ENCODE measurements at regions not wholly inside any gene's neighbourhood (a gene's known extent, or its start where the extent isn't known, plus 50 kb on each side); places are given as distances from the start of the nearest gene placed in this dataset.

DNA sequence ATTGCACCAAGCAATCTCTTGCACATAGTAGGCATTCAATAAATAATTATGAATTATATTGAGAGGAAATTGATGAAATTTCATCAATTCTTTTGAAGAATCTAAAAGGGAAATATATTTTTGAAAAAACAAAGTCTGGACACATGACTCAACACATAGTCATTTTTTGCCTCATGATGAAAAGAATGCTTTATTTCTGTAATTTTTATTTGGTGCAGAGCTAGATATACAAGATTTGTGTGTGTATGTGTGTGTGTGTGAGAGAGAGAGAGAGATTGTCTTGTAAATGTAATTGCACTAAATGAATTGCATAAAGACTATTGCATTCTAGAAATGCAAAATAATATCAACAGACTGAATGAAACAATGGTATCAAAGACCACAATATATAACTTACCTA, 206.2 kb upstream of the C1orf87 start:
- POLR2A ChIA-PET: no interaction called here
- Mint-ChIP-seq H3K27ac (no peak overlapping the region), H3K4me3 (no peak overlapping the region), H3K4me1 (no peaks in the 10 kb centered on the region), H3K9me3 (no peaks in the 10 kb centered on the region), H3K27me3 (no peaks in the 10 kb centered on the region), H3K36me3 (ENCODE audit: low read depth) (no peaks in the 10 kb centered on the region)
- no peak for DNase-seq
- intact Hi-C loops (cut with micrococcal nuclease): loop anchor here (5.0 to 10.0 kb wide), 2 partner anchors 1173 to 1575 kb away; no protein-coding TSS in a partner anchor
- TF ChIP-seq, protein P1, sequence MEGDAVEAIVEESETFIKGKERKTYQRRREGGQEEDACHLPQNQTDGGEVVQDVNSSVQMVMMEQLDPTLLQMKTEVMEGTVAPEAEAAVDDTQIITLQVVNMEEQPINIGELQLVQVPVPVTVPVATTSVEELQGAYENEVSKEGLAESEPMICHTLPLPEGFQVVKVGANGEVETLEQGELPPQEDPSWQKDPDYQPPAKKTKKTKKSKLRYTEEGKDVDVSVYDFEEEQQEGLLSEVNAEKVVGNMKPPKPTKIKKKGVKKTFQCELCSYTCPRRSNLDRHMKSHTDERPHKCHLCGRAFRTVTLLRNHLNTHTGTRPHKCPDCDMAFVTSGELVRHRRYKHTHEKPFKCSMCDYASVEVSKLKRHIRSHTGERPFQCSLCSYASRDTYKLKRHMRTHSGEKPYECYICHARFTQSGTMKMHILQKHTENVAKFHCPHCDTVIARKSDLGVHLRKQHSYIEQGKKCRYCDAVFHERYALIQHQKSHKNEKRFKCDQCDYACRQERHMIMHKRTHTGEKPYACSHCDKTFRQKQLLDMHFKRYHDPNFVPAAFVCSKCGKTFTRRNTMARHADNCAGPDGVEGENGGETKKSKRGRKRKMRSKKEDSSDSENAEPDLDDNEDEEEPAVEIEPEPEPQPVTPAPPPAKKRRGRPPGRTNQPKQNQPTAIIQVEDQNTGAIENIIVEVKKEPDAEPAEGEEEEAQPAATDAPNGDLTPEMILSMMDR (IDR thresholded peaks at IDR 0.05): no peak
- CTCF ChIA-PET: interaction anchor here (0.7 kb wide), 1 partner anchor 1567 kb away, joined by 3 read pairs; no protein-coding TSS in a partner anchor
- ATAC-seq (ENCODE audit: low read depth): no peak

DNA sequence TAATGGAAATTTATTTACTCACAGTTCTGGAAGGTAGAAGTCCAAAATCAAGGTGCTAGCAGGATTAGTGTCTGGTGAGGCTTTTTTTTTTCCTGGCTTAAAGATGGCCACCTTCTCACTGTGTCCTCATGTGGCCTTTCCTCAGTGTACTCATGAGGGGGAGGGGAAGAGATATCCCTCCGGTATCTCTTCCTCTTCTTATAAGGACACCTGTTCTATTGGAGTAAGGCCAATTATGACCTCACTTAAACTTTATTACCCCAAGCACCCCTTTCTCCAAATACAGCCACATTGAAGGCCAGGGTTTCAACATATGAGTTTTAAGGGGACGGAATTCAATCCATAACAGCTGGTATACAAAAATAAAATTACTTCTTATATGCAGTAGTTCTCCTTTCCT, 203.7 kb upstream of the C1orf87 start:
- DNase-seq (no peak), ATAC-seq (ENCODE audit: low read depth) (no peak)
- intact Hi-C loops (cut with micrococcal nuclease): no loop called here
- H3K36me3 Mint-ChIP-seq (ENCODE audit: low read depth): no peaks in the 10 kb centered on the region
- no peaks in the 10 kb centered on the region for H3K27me3 Mint-ChIP-seq
- no peak overlapping the region for H3K27ac Mint-ChIP-seq
- H3K9me3 Mint-ChIP-seq: no peaks in the 10 kb centered on the region
- no peak overlapping the region for H3K4me3 Mint-ChIP-seq
- POLR2A ChIA-PET: no interaction called here
- TF ChIP-seq, protein P1 (IDR thresholded peaks at IDR 0.05): no peak
- no peaks in the 10 kb centered on the region for H3K4me1 Mint-ChIP-seq
- CTCF ChIA-PET: no interaction called here

DNA sequence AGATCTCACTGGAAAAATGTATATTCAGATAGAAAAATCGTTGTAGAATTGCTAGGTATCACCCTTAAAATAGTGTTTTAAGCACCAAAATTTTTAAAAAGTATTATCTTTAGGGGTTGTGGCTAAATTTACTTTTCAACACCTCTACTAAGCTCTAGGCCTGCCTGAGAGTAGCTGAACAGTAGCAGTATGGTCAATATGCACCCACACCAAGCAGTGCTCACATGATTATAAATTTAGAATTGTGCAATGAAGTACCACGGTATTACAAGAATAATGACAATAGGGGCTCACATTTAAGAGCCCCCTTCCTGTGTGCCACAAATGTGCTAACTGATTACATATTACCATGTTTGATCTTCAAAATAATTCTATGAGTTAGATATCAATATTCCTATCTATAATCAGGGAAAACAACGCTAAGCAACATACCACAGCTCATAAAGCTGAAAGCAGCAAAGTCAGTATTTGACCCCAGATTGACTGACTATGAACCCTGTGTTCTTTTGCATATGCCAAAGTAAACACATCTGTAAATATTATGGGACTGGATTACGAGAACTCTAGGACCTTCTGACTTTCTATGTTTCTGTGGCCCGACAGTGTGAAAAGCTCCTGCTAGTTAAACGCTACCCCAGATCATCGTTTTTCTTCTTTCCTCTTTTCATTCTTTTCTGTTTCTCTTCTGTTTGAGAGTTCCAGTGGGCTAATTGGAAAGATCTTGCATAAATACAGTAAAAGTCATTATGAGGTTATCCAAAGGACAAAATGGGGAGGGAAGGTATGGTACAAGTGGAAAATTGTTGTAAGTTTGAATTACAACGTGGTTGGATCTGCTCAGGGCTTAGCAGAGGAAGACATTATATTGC, 201.1 kb upstream of the C1orf87 start:
- H3K4me3 Mint-ChIP-seq: no peak overlapping the region
- ChIA-PET CTCF (no interaction called here), POLR2A (no interaction called here)
- H3K4me1 Mint-ChIP-seq: no peaks in the 10 kb centered on the region
- no peak overlapping the region for H3K27ac Mint-ChIP-seq
- intact Hi-C loops (cut with micrococcal nuclease): no loop called here
- no peak for DNase-seq
- no peak for ATAC-seq (ENCODE audit: low read depth)
- no peaks in the 10 kb centered on the region for H3K27me3 Mint-ChIP-seq
- peaks cover 3% of the 10 kb centered on the region for H3K9me3 Mint-ChIP-seq
- TF ChIP-seq, protein P1 (IDR thresholded peaks at IDR 0.05): no peak
- H3K36me3 Mint-ChIP-seq (ENCODE audit: low read depth): no peaks in the 10 kb centered on the region

DNA sequence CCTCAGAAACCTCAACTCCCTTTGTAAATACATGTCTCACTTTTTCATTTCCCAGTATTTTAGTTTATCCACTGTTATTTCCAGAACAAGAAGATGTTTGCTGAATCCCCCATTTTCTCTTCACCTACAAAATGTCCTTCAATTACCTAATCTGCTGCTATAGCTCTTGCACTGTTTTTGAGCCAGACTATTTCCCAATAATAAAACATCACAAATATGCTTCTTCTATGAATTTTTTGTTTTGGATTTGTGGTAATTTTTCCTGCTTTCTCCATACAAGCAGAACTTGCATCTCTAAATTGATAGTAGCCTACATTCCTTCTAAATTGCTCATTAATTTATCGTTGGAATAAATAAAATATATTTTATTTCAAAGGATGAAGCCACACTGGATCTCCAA, 199.6 kb upstream of the C1orf87 start:
- no peaks in the 10 kb centered on the region for H3K27me3 Mint-ChIP-seq
- no peaks in the 10 kb centered on the region for H3K36me3 Mint-ChIP-seq (ENCODE audit: low read depth)
- H3K4me3 Mint-ChIP-seq: no peak overlapping the region
- TF ChIP-seq, protein P1 (IDR thresholded peaks at IDR 0.05): no peak
- no peaks in the 10 kb centered on the region for H3K4me1 Mint-ChIP-seq
- ATAC-seq (ENCODE audit: low read depth) (no peak), DNase-seq (no peak)
- no peak overlapping the region for H3K27ac Mint-ChIP-seq
- peaks cover 3% of the 10 kb centered on the region for H3K9me3 Mint-ChIP-seq
- CTCF ChIA-PET: no interaction called here
- intact Hi-C loops (cut with micrococcal nuclease): no loop called here
- POLR2A ChIA-PET: no interaction called here

DNA sequence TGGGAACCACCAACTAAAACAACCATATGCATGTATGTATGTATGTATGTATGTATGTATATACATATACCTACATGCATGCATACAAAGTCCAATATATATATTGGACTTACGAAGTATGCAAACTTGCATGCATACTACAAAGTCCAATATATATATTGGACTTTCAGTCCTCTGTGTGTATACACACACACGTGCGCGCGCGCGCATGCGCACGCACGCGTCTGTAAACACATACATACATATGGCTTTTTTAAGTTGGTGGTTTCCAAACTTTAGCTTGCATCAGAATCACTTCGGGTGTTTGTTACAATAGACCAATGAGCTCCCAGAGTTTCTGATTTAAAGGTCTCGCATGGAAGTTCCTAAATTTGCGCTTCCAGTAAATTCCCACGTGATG, 197.5 kb upstream of the C1orf87 start:
- intact Hi-C loops (cut with micrococcal nuclease): no loop called here
- Mint-ChIP-seq H3K36me3 (ENCODE audit: low read depth) (no peaks in the 10 kb centered on the region), H3K27me3 (no peaks in the 10 kb centered on the region), H3K9me3 (peaks cover 3% of the 10 kb centered on the region), H3K27ac (no peak overlapping the region), H3K4me3 (no peak overlapping the region), H3K4me1 (no peaks in the 10 kb centered on the region)
- ATAC-seq (ENCODE audit: low read depth) (no peak), DNase-seq (no peak)
- TF ChIP-seq, protein P1 (IDR thresholded peaks at IDR 0.05): no peak
- ChIA-PET POLR2A (no interaction called here), CTCF (no interaction called here)
